RWPE2 (cell line): ENCODE measurements at regions not wholly inside any gene's neighbourhood (a gene's known extent, or its start where the extent isn't known, plus 50 kb on each side); places are given as distances from the start of the nearest gene placed in this dataset.

Source experiments
- ATAC-seq: fragments of 200-7000 bp; cut with Tn5 transposase; 3 replicates; pipeline ENCODE4 v1.9.1; 2021; ENCODE audit warnings: low read depth
- DNase-seq: peaks from one replicate; pipeline ENCODE4 v3.0.0-alpha.2; 2020; ENCODE audit warnings: low spot score
- H3K27ac ChIP-seq: fragments of 450-650 bp; 2 replicates; pipeline ENCODE4 v1.5.1; 2017; ENCODE audit warnings: mild to moderate bottlenecking; ENCODE audit not compliant: poor library complexity, severe bottlenecking
- H3K27me3 ChIP-seq: fragments of 250-450 bp; sonication (Bioruptor Pico); 2 replicates; pipeline ENCODE4 v1.5.1; 2021; ENCODE audit warnings: mild to moderate bottlenecking, moderate library complexity; ENCODE audit not compliant: insufficient read depth, poor library complexity, severe bottlenecking
- H3K36me3 ChIP-seq: fragments of 250-450 bp; sonication (Bioruptor Pico); 2 replicates; pipeline ENCODE4 v1.5.1; 2020; ENCODE audit warnings: low read depth, mild to moderate bottlenecking, moderate library complexity
- H3K4me1 ChIP-seq: fragments of 250-450 bp; sonication (Bioruptor Pico); 2 replicates; pipeline ENCODE4 v1.5.1; 2021; ENCODE audit warnings: mild to moderate bottlenecking, moderate library complexity; ENCODE audit not compliant: insufficient read depth, poor library complexity, severe bottlenecking
- H3K4me3 ChIP-seq: fragments of 250-450 bp; sonication (Bioruptor Pico); 2 replicates; pipeline ENCODE4 v1.5.1; 2021; ENCODE audit warnings: mild to moderate bottlenecking, moderate library complexity; ENCODE audit not compliant: severe bottlenecking
- H3K9me3 ChIP-seq: fragments of 250-450 bp; sonication (Bioruptor Pico); 2 replicates; pipeline ENCODE4 v1.5.1; 2021; ENCODE audit warnings: mild to moderate bottlenecking, moderate library complexity; ENCODE audit not compliant: severe bottlenecking
- TF ChIP-seq, protein P1 (sequence below): fragments of 450-650 bp; IDR thresholded peaks from one replicate; pipeline ENCODE4 v1.5.1; 2017; ENCODE audit warnings: mild to moderate bottlenecking, moderate library complexity; ENCODE audit not compliant: poor library complexity, severe bottlenecking

DNA sequence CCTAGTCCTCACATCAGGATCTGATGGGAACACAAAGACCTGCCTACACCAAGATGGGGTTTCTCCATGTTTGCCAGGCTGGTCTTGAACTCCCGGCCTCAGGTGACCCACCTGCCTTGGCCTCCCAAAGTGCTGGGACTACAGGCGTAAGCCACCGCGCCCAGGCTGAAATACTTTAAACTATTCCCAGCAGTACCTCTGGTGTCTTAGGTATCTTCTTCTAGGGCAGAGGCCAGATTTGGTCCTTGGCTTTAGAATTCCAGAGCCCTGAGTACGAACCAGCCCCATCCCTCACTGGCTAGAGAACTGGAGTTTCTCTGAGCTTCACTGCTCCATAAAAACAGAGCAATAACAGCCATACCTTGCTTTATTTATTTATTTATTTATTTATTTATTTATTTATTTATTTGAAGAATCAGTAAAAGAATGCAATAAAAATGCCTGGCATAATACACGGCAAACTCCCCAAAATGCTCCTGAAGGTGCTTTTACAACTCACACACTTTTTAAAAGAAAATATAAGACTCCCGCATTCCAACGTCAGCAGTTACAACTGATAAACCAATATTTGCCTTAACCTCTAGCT, 312.1 kb downstream of the TFAP2C start:
- Histone ChIP-seq H3K36me3 (no peaks in the 10 kb centered on the region), H3K4me3 (no peak overlapping the region), H3K4me1 (no peaks in the 10 kb centered on the region), H3K27me3 (peaks cover 21% of the 10 kb centered on the region), H3K9me3 (no peaks in the 10 kb centered on the region), H3K27ac (no peak overlapping the region)
- TF ChIP-seq, protein P1, sequence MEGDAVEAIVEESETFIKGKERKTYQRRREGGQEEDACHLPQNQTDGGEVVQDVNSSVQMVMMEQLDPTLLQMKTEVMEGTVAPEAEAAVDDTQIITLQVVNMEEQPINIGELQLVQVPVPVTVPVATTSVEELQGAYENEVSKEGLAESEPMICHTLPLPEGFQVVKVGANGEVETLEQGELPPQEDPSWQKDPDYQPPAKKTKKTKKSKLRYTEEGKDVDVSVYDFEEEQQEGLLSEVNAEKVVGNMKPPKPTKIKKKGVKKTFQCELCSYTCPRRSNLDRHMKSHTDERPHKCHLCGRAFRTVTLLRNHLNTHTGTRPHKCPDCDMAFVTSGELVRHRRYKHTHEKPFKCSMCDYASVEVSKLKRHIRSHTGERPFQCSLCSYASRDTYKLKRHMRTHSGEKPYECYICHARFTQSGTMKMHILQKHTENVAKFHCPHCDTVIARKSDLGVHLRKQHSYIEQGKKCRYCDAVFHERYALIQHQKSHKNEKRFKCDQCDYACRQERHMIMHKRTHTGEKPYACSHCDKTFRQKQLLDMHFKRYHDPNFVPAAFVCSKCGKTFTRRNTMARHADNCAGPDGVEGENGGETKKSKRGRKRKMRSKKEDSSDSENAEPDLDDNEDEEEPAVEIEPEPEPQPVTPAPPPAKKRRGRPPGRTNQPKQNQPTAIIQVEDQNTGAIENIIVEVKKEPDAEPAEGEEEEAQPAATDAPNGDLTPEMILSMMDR: no peak
- DNase-seq (no peak), ATAC-seq (no peak)

DNA sequence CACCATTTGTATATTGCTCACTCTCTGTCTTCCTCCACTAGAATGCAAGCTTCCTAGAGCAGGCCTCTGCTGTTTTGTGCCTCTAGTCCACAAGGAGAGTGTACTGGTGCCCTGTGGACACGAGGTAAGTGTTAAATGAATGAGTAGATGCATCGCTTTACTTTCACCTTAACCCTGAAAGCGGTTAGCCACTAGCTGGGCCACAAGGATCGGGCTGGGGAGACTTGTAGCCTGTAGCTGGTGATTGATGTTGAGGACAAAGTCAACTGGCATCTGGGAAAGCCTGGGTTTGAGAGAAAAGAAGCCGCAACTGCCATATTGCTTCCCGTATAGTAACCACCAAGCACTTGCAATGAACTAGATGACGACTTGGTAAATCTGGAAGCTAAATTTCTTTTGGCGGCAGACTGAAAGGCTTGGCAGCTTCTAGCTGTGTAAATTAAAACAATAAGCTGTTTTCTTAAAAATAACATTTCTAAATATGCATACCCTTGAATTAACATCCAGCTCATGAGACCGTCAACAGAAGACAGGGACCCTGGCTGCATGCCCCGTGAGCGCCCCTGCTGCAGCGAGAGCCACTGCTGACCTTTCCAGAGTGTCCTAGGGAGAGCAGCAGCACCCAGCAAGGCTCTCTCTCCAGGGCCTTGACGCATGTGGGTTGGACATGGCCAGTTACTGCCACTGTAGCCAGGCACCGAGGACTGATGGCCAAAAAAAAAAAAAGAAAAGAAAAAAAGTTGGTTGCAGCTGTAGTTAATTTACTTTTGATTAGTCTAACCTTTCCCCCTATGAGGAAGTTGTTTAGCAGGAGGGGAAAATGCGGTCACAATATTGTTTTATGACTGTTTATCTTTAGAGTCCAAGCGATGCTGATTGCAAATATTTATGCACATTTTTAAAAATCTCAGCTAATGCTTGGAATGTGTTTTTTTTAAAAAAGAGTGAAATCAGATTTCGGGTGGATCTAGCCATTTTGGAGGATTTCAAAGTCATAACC, 315.1 kb downstream of the TFAP2C start:
- ATAC-seq: no peak
- Histone ChIP-seq H3K27me3 (peaks cover 21% of the 10 kb centered on the region), H3K9me3 (no peaks in the 10 kb centered on the region), H3K36me3 (no peaks in the 10 kb centered on the region), H3K4me3 (no peak overlapping the region), H3K4me1 (no peaks in the 10 kb centered on the region), H3K27ac (no peak overlapping the region)
- DNase-seq: no peak
- TF ChIP-seq, protein P1: no peak

DNA sequence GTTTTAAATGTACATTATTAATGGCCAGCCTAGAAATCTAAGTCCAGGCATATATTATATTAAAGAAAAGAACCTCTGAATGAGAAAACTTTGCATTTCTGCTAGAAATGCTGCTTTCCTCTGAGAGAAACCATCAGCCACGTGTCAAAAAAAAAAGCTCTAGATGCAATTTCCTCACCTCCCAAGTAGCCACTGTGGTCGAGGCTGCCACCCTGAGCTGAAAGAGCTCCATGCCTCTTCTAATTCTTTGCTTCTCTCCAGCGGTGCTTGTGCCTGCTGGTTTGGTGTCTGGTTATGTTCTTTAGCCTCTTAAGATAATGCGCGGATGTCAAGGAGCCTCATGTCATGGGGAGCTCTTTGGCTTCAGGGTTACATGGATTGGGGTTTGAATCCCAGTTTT, 316.0 kb downstream of the TFAP2C start:
- no peak for DNase-seq
- Histone ChIP-seq H3K27ac (no peak overlapping the region), H3K36me3 (no peaks in the 10 kb centered on the region), H3K4me3 (no peak overlapping the region), H3K27me3 (peaks cover 21% of the 10 kb centered on the region), H3K4me1 (no peaks in the 10 kb centered on the region), H3K9me3 (no peaks in the 10 kb centered on the region)
- peak; percentile 47; the same call in 1 of the 3 replicates for ATAC-seq
- TF ChIP-seq, protein P1: peak; percentile 60

DNA sequence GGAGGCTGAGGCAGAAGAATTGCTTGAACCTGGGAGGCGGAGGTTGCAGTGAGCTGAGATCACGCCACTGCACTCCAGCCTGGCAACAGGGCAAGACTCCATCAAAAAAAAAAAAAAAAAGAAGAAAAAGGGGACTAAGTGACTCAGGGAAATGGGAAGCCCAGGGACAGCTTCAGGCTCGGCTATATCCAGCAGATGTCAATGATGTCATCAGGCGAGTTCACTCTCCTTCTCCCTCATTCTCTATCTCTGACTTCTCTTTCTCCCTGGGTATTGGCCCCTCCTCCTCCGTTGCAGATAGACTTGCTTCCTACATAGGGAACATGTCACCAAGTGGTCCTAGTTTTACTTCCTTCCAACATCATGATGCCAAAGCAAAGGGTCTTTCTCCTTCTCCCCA, 316.8 kb downstream of the TFAP2C start:
- ATAC-seq (no peak), DNase-seq (no peak)
- no peaks in the 10 kb centered on the region for H3K36me3 ChIP-seq
- TF ChIP-seq, protein P1: no peak
- peaks cover 21% of the 10 kb centered on the region for H3K27me3 ChIP-seq
- no peak overlapping the region for H3K27ac ChIP-seq
- no peak overlapping the region for H3K4me3 ChIP-seq
- H3K4me1 ChIP-seq: no peaks in the 10 kb centered on the region
- no peaks in the 10 kb centered on the region for H3K9me3 ChIP-seq
